H1 (cell line): ENCODE measurements at regions not wholly inside any gene's neighbourhood (a gene's known extent, or its start where the extent isn't known, plus 50 kb on each side); places are given as distances from the start of the nearest gene placed in this dataset.

Experiments
- CTCF ChIA-PET: fragments of 300-600 bp; sonication (Branson Sonifier 250); formaldehyde crosslinking; loops from one replicate; lab custom pipeline; 2021; ENCODE audit not compliant: partially characterized antibody; lab: Charles Lee
- POLR2A ChIA-PET: fragments of 300-600 bp; sonication (Branson Sonifier 250); formaldehyde crosslinking; loops from one replicate; lab custom pipeline; 2021; ENCODE audit warnings: inconsistent platforms; ENCODE audit not compliant: partially characterized antibody; lab: Charles Lee
- DNase-seq, 2 experiments: peaks; one replicate each; pipeline versions ENCODE4 v3.0.0 to v3.0.0-alpha.2; 2010 to 2022; ENCODE audit warnings: low spot score in 2 of 2, low read depth in 1 of 2, mixed read lengths in 1 of 2
- FAIRE-seq: peaks from 2 replicates; lab custom pipeline; 2011; peaks lifted over from hg19 to GRCh38; lab: Jason Lieb, UNC
- H2AFZ ChIP-seq: 2 replicates; pipeline ENCODE4 v1.8.1; 2012; ENCODE audit warnings: low read length, inconsistent platforms
- H2AK5ac ChIP-seq: 2 replicates; pipeline ENCODE4 v1.6.1; 2013; ENCODE audit warnings: low read depth, low read length
- H2BK120ac ChIP-seq: replicated peaks from 2 replicates; pipeline ENCODE3; 2013; ENCODE audit warnings: low read depth, low read length, inconsistent platforms
- H2BK12ac ChIP-seq: 2 replicates; pipeline ENCODE4 v1.6.1; 2013; ENCODE audit warnings: low read depth, low read length
- H2BK15ac ChIP-seq: 2 replicates; pipeline ENCODE4 v1.6.1; 2013; ENCODE audit warnings: low read length
- H2BK20ac ChIP-seq: 2 replicates; pipeline ENCODE4 v1.6.1; 2013; ENCODE audit warnings: low read length
- H2BK5ac ChIP-seq: 2 replicates; pipeline ENCODE4 v1.6.1; 2013; ENCODE audit warnings: low read depth, low read length
- H3K14ac ChIP-seq: 2 replicates; pipeline ENCODE4 v1.6.1; 2013; ENCODE audit warnings: inconsistent platforms; ENCODE audit not compliant: insufficient read length
- H3K18ac ChIP-seq: 2 replicates; pipeline ENCODE4 v1.6.1; 2013; ENCODE audit warnings: low read length; ENCODE audit errors: extremely low read depth
- H3K23ac ChIP-seq: 2 replicates; pipeline ENCODE4 v1.6.1; 2013; ENCODE audit warnings: inconsistent platforms; ENCODE audit not compliant: insufficient read length
- H3K23me2 ChIP-seq: 2 replicates; pipeline ENCODE4 v1.6.1; 2013; ENCODE audit warnings: low read depth, low read length
- H3K27ac ChIP-seq: 2 replicates; pipeline ENCODE4 v1.6.1; 2011; ENCODE audit warnings: low read depth, low read length, inconsistent platforms
- H3K27me3 ChIP-seq, 4 experiments: replicated peaks in 1 of 4; 1 replicate in 1 of 4; 2 replicates in 3 of 4; pipeline versions ENCODE4 v1.6.1 to v1.8.1; 2011 to 2013; ENCODE audit warnings: low read length in 3 of 4, mild to moderate bottlenecking in 3 of 4, inconsistent platforms in 2 of 4, mixed read lengths in 2 of 4, moderate library complexity in 1 of 4; ENCODE audit not compliant: control insufficient read depth in 3 of 4, insufficient read depth in 3 of 4; ENCODE audit errors: extremely low read depth in 1 of 4
- H3K36me3 ChIP-seq, 4 experiments: 2 replicates each; pipeline versions ENCODE4 v1.6.1 to v1.8.1; 2011 to 2013; ENCODE audit warnings: mild to moderate bottlenecking in 4 of 4, low read length in 3 of 4, moderate library complexity in 2 of 4, control low read depth in 1 of 4, inconsistent platforms in 1 of 4; ENCODE audit not compliant: insufficient read depth in 4 of 4, control insufficient read depth in 2 of 4
- H3K4ac ChIP-seq: replicated peaks from 2 replicates; pipeline ENCODE3; 2013; ENCODE audit warnings: low read length, low read depth, mixed read lengths, inconsistent platforms; ENCODE audit not compliant: insufficient read length
- H3K4me1 ChIP-seq, 4 experiments: replicated peaks in 1 of 4; 1 replicate in 1 of 4; 2 replicates in 3 of 4; pipeline versions ENCODE4 v1.6.1 to v1.8.1; 2011 to 2013; ENCODE audit warnings: low read length in 3 of 4, inconsistent platforms in 2 of 4, mixed read lengths in 1 of 4; ENCODE audit not compliant: insufficient read depth in 4 of 4, control insufficient read depth in 3 of 4
- H3K4me2 ChIP-seq, 2 experiments: 2 replicates each; pipeline versions ENCODE4 v1.6.1 to v1.8.1; 2011 to 2013; ENCODE audit warnings: low read depth in 2 of 2, low read length in 2 of 2, control low read depth in 1 of 2, inconsistent platforms in 1 of 2, mild to moderate bottlenecking in 1 of 2; ENCODE audit not compliant: insufficient read depth in 1 of 2
- H3K4me3 ChIP-seq, 4 experiments: fragments of 200-600, 300-600 bp in 1 of 4; sonication (generic), shearing (Covaris generic), sonication (Bioruptor Twin) in 1 of 4; 2 replicates each; pipeline versions ENCODE4 v1.5.1 to v1.8.1; 2011 to 2016; ENCODE audit warnings: low read length in 4 of 4, low read depth in 3 of 4, control low read depth in 2 of 4, inconsistent platforms in 2 of 4, mild to moderate bottlenecking in 2 of 4, mixed read lengths in 1 of 4, moderate library complexity in 1 of 4; ENCODE audit not compliant: insufficient read depth in 2 of 4; ENCODE audit errors: extremely low read depth in 1 of 4
- H3K56ac ChIP-seq: replicated peaks from 2 replicates; pipeline ENCODE3; 2013; ENCODE audit warnings: low read depth, mild to moderate bottlenecking, mixed read lengths, low read length, inconsistent platforms; ENCODE audit not compliant: insufficient read length
- H3K79me1 ChIP-seq: 2 replicates; pipeline ENCODE4 v1.6.1; 2013; ENCODE audit warnings: low read depth, low read length, control low read depth
- H3K79me2 ChIP-seq, 2 experiments: 2 replicates each; pipeline versions ENCODE4 v1.6.1 to v1.8.1; 2012 to 2013; ENCODE audit warnings: low read length in 2 of 2, mild to moderate bottlenecking in 2 of 2, inconsistent platforms in 1 of 2; ENCODE audit not compliant: insufficient read depth in 2 of 2, control insufficient read depth in 1 of 2
- H3K9ac ChIP-seq, 4 experiments: replicated peaks in 1 of 4; 1 replicate in 1 of 4; 2 replicates in 3 of 4; pipeline versions ENCODE4 v1.6.1 to v1.8.1; 2011 to 2013; ENCODE audit warnings: low read depth in 3 of 4, low read length in 3 of 4, control low read depth in 2 of 4, mild to moderate bottlenecking in 2 of 4, moderate library complexity in 2 of 4, inconsistent platforms in 1 of 4; ENCODE audit errors: extremely low read depth in 1 of 4
- H3K9me3 ChIP-seq, 2 experiments: 2 replicates each; pipeline versions ENCODE4 v1.6.1 to v1.8.1; 2012 to 2013; ENCODE audit warnings: mild to moderate bottlenecking in 2 of 2, moderate library complexity in 2 of 2, control low read depth in 1 of 2, inconsistent platforms in 1 of 2, low read depth in 1 of 2, low read length in 1 of 2, mixed read lengths in 1 of 2; ENCODE audit not compliant: insufficient read depth in 2 of 2
- H4K20me1 ChIP-seq, 2 experiments: replicated peaks in 1 of 2; 2 replicates each; pipeline versions ENCODE3 to v1.8.1; 2011 to 2013; ENCODE audit warnings: inconsistent platforms in 2 of 2, low read length in 2 of 2, mild to moderate bottlenecking in 1 of 2; ENCODE audit not compliant: insufficient read depth in 2 of 2, control insufficient read depth in 1 of 2
- H4K5ac ChIP-seq: 2 replicates; pipeline ENCODE4 v1.6.1; 2013; ENCODE audit warnings: low read length, low read depth, mixed read lengths, inconsistent platforms; ENCODE audit not compliant: insufficient read length
- H4K8ac ChIP-seq: 2 replicates; pipeline ENCODE4 v1.8.0; 2013; ENCODE audit warnings: mild to moderate bottlenecking, moderate library complexity, low read length, inconsistent platforms; ENCODE audit not compliant: insufficient read depth; ENCODE audit errors: extremely low read depth
- H4K91ac ChIP-seq: replicated peaks from 2 replicates; pipeline ENCODE3; 2013; ENCODE audit warnings: low read length, mixed read lengths, inconsistent platforms; ENCODE audit not compliant: insufficient read length
- BACH1 ChIP-seq: IDR thresholded peaks from 2 replicates; pipeline ENCODE4 v1.6.1; 2012; ENCODE audit warnings: low read length, improper control_type of control experiment
- CREB1 ChIP-seq: IDR thresholded peaks from 2 replicates; pipeline ENCODE4 v1.6.1; 2012; ENCODE audit warnings: inconsistent platforms
- EZH2 ChIP-seq: fragments of 200-600 bp; sonication (generic); IDR thresholded peaks from 2 replicates; pipeline ENCODE4 v1.7.1; 2012; ENCODE audit warnings: low read depth, mild to moderate bottlenecking, moderate library complexity, low read length, inconsistent platforms; ENCODE audit not compliant: severe bottlenecking
- FOSL1 ChIP-seq: IDR thresholded peaks from 2 replicates; pipeline ENCODE4 v1.6.1; 2011; ENCODE audit warnings: mild to moderate bottlenecking, low read depth, low read length, moderate library complexity; ENCODE audit not compliant: insufficient read depth
- GABPA ChIP-seq: IDR thresholded peaks from 2 replicates; pipeline ENCODE4 v1.6.1; 2011; ENCODE audit warnings: mild to moderate bottlenecking, low read length, moderate library complexity, borderline replicate concordance; ENCODE audit not compliant: insufficient read depth
- KDM4A ChIP-seq: IDR thresholded peaks from one replicate; pipeline ENCODE4 v1.7.1; 2012; ENCODE audit warnings: low read depth, mild to moderate bottlenecking, moderate library complexity, low read length, inconsistent platforms; ENCODE audit not compliant: severe bottlenecking
- PHF8 ChIP-seq: fragments of 200-600 bp; sonication (generic); conservative IDR thresholded peaks from 2 replicates; pipeline ENCODE4 v1.7.1; 2012; ENCODE audit warnings: low read depth, mild to moderate bottlenecking, inconsistent platforms, low read length, moderate library complexity
- POLR2AphosphoS5 ChIP-seq: IDR thresholded peaks from 2 replicates; pipeline ENCODE4 v1.6.1; 2011; ENCODE audit warnings: low read depth, low read length
- RAD21 ChIP-seq, 2 experiments: IDR thresholded peaks in 1 of 2; conservative IDR thresholded peaks in 1 of 2; 2 replicates each; pipeline ENCODE4 v1.6.1; 2011; ENCODE audit warnings: low read depth in 2 of 2, low read length in 2 of 2, improper control_type of control experiment in 1 of 2, inconsistent platforms in 1 of 2, mild to moderate bottlenecking in 1 of 2, moderate library complexity in 1 of 2
- RNF2 ChIP-seq: fragments of 200-900, 300-1000 bp; sonication (generic); IDR thresholded peaks from 2 replicates; pipeline ENCODE4 v1.7.1; 2016; ENCODE audit warnings: borderline replicate concordance, low read depth, mild to moderate bottlenecking, antibody characterized with exemption, low read length; ENCODE audit not compliant: poor library complexity, severe bottlenecking; ENCODE audit errors: missing control alignments
- SAP30 ChIP-seq: fragments of 300-600 bp; sonication (generic); IDR thresholded peaks from 2 replicates; pipeline ENCODE4 v1.7.1; 2012; ENCODE audit warnings: low read length, moderate library complexity, mild to moderate bottlenecking, inconsistent platforms; ENCODE audit not compliant: insufficient read depth, insufficient replicate concordance
- SIN3A ChIP-seq, 2 experiments: IDR thresholded peaks in 1 of 2; conservative IDR thresholded peaks in 1 of 2; 2 replicates each; pipeline ENCODE4 v1.6.1; 2011 to 2012; ENCODE audit warnings: low read length in 2 of 2, improper control_type of control experiment in 1 of 2, low read depth in 1 of 2, mild to moderate bottlenecking in 1 of 2
- SP2 ChIP-seq: IDR thresholded peaks from 2 replicates; pipeline ENCODE4 v1.6.1; 2012; ENCODE audit warnings: mild to moderate bottlenecking, low read length, inconsistent platforms
- TBP ChIP-seq: IDR thresholded peaks from 2 replicates; pipeline ENCODE4 v1.6.1; 2011; ENCODE audit warnings: low read depth, low read length, improper control_type of control experiment
- WGBS, 2 experiments: shearing (Covaris generic) in 1 of 2; methylation state at CpG; one replicate each; pipeline versions ENCODE4 v1.1.6 to v1.1.7; 2013 to 2015; ENCODE audit warnings: low lambda C conversion rate in 2 of 2, mixed read lengths in 2 of 2, inconsistent platforms in 1 of 2, low coverage in 1 of 2, missing lambda C conversion rate in 1 of 2; ENCODE audit not compliant: insufficient replicate concordance in 2 of 2, insufficient coverage in 1 of 2, insufficient read length in 1 of 2; ENCODE audit errors: extremely low coverage in 1 of 2, missing lambda C conversion rate in 1 of 2; 5-methylcytosine and 5-hydroxymethylcytosine counted together

DNA sequence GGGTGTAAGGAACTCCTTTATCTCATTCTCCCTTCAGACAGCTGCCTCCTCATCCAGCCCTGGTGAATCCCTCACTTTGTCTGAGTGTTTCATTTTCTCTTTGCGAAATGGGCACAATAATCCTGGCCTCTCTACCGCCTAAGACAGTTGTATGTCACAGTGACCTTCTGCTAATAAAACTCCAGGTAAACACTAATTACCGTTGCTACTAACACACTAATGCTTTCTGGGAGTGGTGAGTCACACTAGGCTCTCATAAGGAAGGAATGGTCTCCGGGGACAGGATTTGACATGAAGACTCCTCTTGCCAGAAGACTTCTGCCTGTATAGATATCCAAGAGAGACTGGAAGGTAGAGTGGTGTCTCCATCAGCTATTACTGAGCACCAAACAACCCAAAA is 71.7 kb upstream of the SNRK start:
- Histone ChIP-seq H2BK120ac (no peak overlapping the region), H2BK15ac (no peak overlapping the region), H3K56ac (no peak overlapping the region), H2AK5ac (no peak overlapping the region), H4K5ac (no peak overlapping the region), H3K9ac (no peak overlapping the region), H3K14ac (no peak overlapping the region), H3K4me2 (no peak overlapping the region), H3K9me3 (no peaks in the 10 kb centered on the region; a peak in 1 of 4 replicates), H3K79me2 (no peaks in the 10 kb centered on the region), H2BK12ac (no peak overlapping the region), H3K4me3 (no peak overlapping the region), H3K4ac (no peak overlapping the region), H4K91ac (no peak overlapping the region), H2BK5ac (no peak overlapping the region), H3K18ac (no peak overlapping the region), H2AFZ (no peak overlapping the region), H4K8ac (no peak overlapping the region), H3K23me2 (no peaks in the 10 kb centered on the region), H2BK20ac (no peak overlapping the region), H3K36me3 (no peaks in the 10 kb centered on the region), H3K4me1 (no peaks in the 10 kb centered on the region), H3K27ac (no peak overlapping the region), H4K20me1 (no peaks in the 10 kb centered on the region), H3K23ac (no peak overlapping the region), H3K27me3 (no peaks in the 10 kb centered on the region; a peak in 1 of 7 replicates), H3K79me1 (no peaks in the 10 kb centered on the region)
- 89% methylated on average over 4 of the region's 4 CpGs; no CpG with 5 or more reads in 1 of the 2 experiments for WGBS, 2 experiments
- no peak for FAIRE-seq
- POLR2A ChIA-PET, result no interaction called here
- DNase-seq, result no peak
- CTCF ChIA-PET, result interaction anchor here (1.2 to 2.2 kb wide), 2 partner anchors 8 to 289 kb away, joined by 3 to 5 read pairs; no protein-coding TSS in a partner anchor
- TF ChIP-seq CREB1 (no peak), RNF2 (no peak), SIN3A (conservative IDR thresholded peaks at IDR 0.05 in 1 of 2, IDR thresholded peaks at IDR 0.05 in 1 of 2; ENCODE audit: low read depth in 1 of 2, low read length in 2 of 2) (no peak), SAP30 (no peak), GABPA (no peak), BACH1 (no peak), POLR2AphosphoS5 (no peak), SP2 (no peak), TBP (no peak), KDM4A (no peak), RAD21 (IDR thresholded peaks at IDR 0.05 in 1 of 2, conservative IDR thresholded peaks at IDR 0.05 in 1 of 2; ENCODE audit: low read depth in 2 of 2, low read length in 2 of 2) (no peak), FOSL1 (no peak), EZH2 (no peak), PHF8 (no peak)
